ENCODE measurements at regions not wholly inside any gene's neighbourhood (a gene's known extent, or its start where the extent isn't known, plus 50 kb on each side); places are given as distances from the start of the nearest gene placed in this dataset.

DNA sequence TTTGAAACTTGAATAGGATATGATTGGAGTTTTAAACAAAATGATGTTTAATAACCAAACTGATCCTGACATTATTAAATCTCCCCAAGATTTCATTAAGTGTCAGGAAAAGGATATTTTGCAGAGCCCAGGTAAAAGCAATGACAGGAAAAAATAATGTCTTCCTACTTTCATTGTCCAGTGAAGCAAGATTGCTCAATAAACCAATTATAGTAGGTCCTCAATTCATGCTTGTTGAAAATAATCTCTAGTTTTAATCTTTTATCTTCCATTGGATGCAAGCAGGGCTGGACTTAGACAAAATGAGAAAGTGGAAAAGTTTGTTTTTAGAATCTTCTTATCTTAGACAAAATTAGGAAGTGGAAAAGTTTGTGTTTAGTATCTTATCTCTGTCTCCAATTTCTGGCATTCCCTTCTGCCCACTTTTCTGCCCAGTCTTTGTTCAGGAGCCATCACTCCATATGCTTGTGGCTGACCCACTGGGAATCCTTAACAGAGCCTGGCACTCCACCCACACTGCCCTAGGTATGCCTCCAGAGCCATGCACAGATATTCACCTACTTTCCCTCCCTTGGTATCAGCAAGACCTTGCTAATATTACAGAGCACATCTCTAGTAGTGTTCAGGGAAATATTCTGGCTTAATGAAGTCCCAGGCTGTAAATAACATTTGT is 57.0 kb upstream of the CARMIL1 start:
- no peak for TF ChIP-seq CEBPB (IDR thresholded peaks at IDR 0.05)
- no peak for TF ChIP-seq CREB1 (IDR thresholded peaks at IDR 0.05; ENCODE audit: low read depth)
- no peak for TF ChIP-seq NFIC (IDR thresholded peaks at IDR 0.05)
- TF ChIP-seq EP300 (IDR thresholded peaks at IDR 0.05; ENCODE audit: borderline replicate concordance) = no peak
- TF ChIP-seq TCF12 (IDR thresholded peaks at IDR 0.05; ENCODE audit: low read depth) = no peak
- TF ChIP-seq, protein P1, sequence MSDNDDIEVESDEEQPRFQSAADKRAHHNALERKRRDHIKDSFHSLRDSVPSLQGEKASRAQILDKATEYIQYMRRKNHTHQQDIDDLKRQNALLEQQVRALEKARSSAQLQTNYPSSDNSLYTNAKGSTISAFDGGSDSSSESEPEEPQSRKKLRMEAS (IDR thresholded peaks at IDR 0.05) = no peak
- TF ChIP-seq, protein P2, sequence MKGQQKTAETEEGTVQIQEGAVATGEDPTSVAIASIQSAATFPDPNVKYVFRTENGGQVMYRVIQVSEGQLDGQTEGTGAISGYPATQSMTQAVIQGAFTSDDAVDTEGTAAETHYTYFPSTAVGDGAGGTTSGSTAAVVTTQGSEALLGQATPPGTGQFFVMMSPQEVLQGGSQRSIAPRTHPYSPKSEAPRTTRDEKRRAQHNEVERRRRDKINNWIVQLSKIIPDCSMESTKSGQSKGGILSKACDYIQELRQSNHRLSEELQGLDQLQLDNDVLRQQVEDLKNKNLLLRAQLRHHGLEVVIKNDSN (IDR thresholded peaks at IDR 0.05) = no peak
- TF ChIP-seq, protein P3, sequence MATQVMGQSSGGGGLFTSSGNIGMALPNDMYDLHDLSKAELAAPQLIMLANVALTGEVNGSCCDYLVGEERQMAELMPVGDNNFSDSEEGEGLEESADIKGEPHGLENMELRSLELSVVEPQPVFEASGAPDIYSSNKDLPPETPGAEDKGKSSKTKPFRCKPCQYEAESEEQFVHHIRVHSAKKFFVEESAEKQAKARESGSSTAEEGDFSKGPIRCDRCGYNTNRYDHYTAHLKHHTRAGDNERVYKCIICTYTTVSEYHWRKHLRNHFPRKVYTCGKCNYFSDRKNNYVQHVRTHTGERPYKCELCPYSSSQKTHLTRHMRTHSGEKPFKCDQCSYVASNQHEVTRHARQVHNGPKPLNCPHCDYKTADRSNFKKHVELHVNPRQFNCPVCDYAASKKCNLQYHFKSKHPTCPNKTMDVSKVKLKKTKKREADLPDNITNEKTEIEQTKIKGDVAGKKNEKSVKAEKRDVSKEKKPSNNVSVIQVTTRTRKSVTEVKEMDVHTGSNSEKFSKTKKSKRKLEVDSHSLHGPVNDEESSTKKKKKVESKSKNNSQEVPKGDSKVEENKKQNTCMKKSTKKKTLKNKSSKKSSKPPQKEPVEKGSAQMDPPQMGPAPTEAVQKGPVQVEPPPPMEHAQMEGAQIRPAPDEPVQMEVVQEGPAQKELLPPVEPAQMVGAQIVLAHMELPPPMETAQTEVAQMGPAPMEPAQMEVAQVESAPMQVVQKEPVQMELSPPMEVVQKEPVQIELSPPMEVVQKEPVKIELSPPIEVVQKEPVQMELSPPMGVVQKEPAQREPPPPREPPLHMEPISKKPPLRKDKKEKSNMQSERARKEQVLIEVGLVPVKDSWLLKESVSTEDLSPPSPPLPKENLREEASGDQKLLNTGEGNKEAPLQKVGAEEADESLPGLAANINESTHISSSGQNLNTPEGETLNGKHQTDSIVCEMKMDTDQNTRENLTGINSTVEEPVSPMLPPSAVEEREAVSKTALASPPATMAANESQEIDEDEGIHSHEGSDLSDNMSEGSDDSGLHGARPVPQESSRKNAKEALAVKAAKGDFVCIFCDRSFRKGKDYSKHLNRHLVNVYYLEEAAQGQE (IDR thresholded peaks at IDR 0.05; ENCODE audit: low read depth) = no peak
- TF ChIP-seq FOXM1 (IDR thresholded peaks at IDR 0.05; ENCODE audit: borderline replicate concordance, low read depth) = no peak
- TF ChIP-seq RAD21 (IDR thresholded peaks at IDR 0.05; ENCODE audit: low read depth) = no peak
- no peak for TF ChIP-seq EGR1 (IDR thresholded peaks at IDR 0.05)

DNA sequence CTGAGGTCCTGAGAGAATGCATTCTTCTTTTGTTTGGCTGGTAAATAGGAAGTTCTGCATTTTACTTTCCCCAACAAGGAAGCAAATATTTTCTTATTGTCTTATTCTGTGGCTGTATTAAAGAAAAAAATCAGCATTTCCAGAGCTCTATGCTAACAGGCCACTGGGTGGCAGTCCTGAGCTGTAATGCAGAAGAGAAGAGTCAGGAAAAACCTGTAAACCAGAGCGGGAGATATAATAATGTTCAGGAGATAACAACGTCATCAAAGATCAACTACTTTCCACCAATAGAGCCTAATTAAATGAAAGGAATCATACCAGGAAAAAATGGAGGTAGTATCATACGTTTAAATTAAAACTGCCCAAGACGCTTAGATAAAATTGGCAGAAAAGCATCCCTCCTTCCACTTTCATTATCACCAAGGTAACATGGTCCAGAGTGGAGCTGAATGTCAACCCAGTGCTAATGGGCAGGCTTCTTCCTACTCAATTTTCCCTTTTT is 55.6 kb upstream of the CARMIL1 start:
- no peak for TF ChIP-seq CREB1 (IDR thresholded peaks at IDR 0.05; ENCODE audit: low read depth)
- TF ChIP-seq YY1 (IDR thresholded peaks at IDR 0.05; ENCODE audit: low read depth) = no peak
- TF ChIP-seq, protein P2 (IDR thresholded peaks at IDR 0.05) = no peak
- TF ChIP-seq RAD21 (IDR thresholded peaks at IDR 0.05; ENCODE audit: low read depth) = peak; percentile 91

DNA sequence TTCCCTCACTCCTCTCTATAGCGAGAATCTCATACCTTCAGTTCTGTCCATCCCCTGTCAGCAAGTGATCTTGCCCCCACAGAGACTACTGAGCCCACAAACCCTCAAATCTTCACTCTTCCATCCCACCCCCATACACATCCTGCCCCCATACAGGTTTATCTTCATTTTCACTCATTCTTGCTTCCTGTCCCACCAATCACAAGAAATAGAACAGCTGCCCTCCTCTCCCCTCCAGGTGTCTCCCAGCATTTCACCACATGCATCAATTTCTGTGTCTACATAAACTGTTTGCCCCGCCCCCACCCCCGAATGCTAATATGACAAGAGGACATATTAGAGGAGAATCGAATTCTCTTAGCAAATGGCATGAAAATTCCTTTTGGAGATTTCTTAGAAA is 54.9 kb upstream of the CARMIL1 start:
- TF ChIP-seq CEBPB (IDR thresholded peaks at IDR 0.05) (no peak), NFIC (IDR thresholded peaks at IDR 0.05) (no peak)
- TF ChIP-seq, protein P1 (IDR thresholded peaks at IDR 0.05) = no peak

DNA sequence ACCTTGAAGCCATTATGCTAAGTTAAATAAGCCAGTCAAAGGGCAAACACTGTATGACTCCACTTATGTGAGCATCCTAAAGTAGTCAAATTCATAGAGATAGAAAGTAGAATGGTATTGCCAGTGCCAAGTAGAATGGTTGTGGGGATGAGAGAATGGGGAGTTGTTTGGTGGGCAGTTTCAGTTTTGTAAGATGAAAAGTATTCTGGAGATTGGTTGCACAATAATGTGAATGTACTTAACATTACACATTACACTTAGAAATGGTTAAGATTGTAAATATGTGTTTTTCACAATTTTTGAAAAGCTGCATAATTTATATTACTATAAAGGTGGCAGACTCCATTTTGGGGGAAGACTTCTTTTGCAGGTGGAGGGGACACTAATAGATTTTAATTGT is 51.3 kb upstream of the CARMIL1 start:
- TF ChIP-seq, protein P1 (IDR thresholded peaks at IDR 0.05) = no peak
- no peak for TF ChIP-seq YY1 (IDR thresholded peaks at IDR 0.05; ENCODE audit: low read depth)
- TF ChIP-seq FOXM1 (IDR thresholded peaks at IDR 0.05; ENCODE audit: borderline replicate concordance, low read depth) = no peak
- TF ChIP-seq EP300 (IDR thresholded peaks at IDR 0.05; ENCODE audit: borderline replicate concordance) = no peak
- no peak for TF ChIP-seq TAF1 (IDR thresholded peaks at IDR 0.05; ENCODE audit: low read depth)
- TF ChIP-seq CEBPB (IDR thresholded peaks at IDR 0.05) = no peak
- TF ChIP-seq, protein P2 (IDR thresholded peaks at IDR 0.05) = no peak
- TF ChIP-seq, protein P3 (IDR thresholded peaks at IDR 0.05; ENCODE audit: low read depth) = no peak
- no peak for TF ChIP-seq ZBTB7A (IDR thresholded peaks at IDR 0.05; ENCODE audit: low read depth)
- no peak for TF ChIP-seq CREB1 (IDR thresholded peaks at IDR 0.05; ENCODE audit: low read depth)
- TF ChIP-seq RAD21 (IDR thresholded peaks at IDR 0.05; ENCODE audit: low read depth) = no peak
- TF ChIP-seq TEAD4 (IDR thresholded peaks at IDR 0.05) = no peak
- no peak for TF ChIP-seq EGR1 (IDR thresholded peaks at IDR 0.05)
- no peak for TF ChIP-seq TCF12 (IDR thresholded peaks at IDR 0.05; ENCODE audit: low read depth)
- no peak for TF ChIP-seq NFIC (IDR thresholded peaks at IDR 0.05)
